ENCODE measurements at regions not wholly inside any gene's neighbourhood (a gene's known extent, or its start where the extent isn't known, plus 50 kb on each side); places are given as distances from the start of the nearest gene placed in this dataset.
"Not testable (repeated sequence)": the region's sequence is repeated elsewhere in the genome, so short reads cannot be mapped to it uniquely, and the experiment has no call there.

DNA sequence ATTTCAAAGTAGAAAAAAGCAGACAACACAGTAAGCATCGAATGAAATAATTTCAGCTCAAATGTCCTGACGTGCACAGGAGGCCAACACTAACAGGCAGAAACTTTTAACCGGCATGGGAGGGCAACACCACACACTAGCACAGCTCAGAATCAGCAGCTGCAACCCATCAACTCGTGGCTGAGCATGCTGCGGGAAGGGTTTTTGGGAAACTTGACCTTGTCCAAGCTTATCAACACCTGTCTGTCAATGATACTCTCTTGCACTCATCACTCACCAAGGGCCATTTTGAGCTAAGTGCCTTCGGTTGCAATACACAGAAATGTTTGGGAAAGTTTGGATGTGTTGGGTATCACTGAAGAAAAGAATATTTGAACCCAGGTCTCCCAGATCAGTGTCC, 483.7 kb downstream of the TSHZ3 start:
- DNase-seq (ENCODE audit: low read depth) = no peak

DNA sequence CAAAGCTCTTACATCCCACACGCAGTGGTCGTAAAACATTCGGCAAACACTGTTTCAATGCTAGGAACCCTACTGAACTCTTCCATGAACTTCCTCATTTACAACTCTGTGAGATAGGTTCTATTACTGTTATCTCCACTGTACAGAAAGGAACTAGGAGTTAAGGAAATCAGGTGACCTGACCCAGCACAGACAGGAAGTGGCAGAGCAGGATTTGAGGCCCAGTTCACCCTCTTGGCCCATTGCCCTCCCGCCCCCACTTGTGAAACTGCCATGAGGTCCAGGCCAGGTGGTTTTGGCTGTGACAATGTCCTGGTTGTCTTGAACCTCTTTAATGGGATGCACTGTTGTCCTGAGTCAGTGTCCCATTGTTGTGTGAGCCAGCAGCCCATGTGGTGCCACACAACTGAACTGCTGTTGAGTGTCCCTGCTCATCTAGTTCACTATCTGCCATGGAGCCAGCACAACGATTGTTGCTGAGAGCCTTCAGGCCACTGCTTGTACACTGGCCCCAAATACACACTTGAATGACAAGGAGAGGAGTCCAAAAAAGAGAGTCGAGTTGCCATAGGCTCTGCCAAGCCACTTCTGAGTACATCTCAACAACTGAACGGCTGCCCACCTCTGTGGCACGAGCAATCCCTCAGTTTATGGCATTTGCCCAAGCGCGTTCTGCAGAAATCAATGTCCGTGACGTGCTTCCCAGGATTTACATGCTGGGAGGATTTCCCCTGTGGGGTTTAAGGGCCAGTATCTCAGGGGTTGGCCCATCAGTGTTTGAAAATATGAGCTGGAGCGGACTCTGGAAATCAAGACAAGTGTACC, 484.6 kb downstream of the TSHZ3 start:
- no peak for DNase-seq (ENCODE audit: low read depth)

DNA sequence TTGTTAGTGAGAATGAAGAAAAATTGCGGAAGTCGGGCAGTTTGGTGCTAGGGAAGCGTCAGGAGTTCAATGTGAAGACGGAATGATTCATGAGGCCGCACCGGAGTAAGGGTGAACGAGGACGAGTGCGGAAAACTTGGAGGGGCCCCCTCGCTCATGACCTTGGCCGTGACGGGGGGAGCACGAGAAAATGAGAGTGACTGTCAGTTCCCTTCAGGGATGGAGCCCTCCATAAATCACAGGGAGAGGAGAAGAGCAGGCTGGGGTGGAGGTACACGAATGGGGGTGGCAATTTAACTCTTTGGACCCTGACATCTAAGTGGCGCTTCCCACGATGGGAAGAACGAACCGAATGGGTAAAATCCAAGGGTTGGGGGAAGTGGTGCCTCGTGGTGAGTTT, 486.4 kb downstream of the TSHZ3 start:
- DNase-seq (ENCODE audit: low read depth) = no peak

- no peak for DNase-seq (ENCODE audit: low read depth)
Measured at GRCh38 chr19:30861919-30862318, 487.3 kb downstream of the TSHZ3 start.

DNA sequence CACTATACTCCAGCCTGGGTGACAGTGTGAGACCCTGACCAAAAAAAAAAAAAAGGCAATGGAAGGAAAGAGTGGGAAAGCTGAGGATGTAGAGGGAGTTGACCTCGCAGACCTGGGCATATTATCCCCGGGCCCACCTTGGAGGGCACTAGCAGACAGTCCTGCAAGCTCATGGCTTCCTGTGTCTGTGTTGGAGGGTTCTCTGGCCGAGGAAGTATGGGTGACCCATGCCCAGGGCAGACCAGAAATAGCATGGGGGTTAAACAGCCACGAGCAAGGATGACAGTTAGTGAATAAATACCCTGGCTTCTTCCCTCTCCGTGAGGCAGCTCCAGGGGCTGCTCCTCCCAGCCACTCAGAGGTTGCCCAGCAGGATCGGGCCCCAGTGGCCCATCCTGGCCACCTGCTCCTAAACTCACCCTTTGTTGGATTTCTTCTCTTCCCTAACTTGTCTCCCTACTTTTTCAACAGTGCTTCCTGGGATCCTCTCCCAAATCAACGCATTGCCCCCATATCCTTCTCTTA, 485.8 kb downstream of the ZNF536 start:
- DNase-seq (ENCODE audit: low read depth) = no peak

- no peak for DNase-seq (ENCODE audit: low read depth)
Measured at GRCh38 chr19:30857388-30857787, 485.2 kb downstream of the ZNF536 start.

- no peak for DNase-seq (ENCODE audit: low read depth)
Measured at GRCh38 chr19:30856786-30857185, 484.6 kb downstream of the ZNF536 start.

DNA sequence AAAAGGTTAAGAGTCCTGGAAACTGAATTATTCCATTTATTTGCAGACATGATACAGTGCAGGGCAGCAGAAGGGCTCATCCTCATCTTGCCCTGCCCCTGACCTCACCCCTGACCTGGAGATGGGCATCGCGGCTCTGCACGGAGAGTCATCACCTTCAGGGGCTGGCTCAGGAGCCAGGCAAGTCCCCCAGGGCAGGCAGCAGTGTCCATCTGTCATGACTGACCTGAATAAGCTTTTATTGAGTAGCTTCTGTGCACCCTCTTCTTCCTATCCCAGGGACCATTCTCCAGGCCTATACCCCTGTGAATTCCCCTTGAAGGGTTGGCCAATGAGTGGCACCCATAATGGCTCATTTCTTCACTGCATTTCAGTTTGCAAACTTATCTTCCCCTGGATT, 484.2 kb downstream of the ZNF536 start:
- no peak for DNase-seq (ENCODE audit: low read depth)

- DNase-seq (ENCODE audit: low read depth) = no peak
Measured at GRCh38 chr19:30855442-30855841, 483.3 kb downstream of the ZNF536 start.

DNA sequence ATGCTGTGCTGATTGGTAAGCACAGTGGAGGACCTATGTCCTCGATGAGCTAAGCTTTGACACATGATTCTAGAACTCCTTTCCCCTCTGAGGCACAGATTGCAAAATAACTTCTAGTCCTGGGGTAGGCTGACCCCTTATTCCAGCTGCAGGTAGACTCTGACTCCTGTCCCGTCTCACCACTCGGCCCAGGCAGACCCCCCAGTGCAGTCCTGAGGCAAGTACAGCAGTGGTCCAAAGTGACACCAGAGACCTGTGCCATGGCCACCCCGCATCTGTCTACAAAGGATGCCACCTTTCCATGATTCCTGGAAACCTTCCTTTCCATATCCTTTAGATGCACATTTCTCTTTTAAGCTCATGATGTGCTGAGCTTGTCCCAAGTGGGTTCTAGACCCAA, 482.5 kb downstream of the ZNF536 start:
- no peak for DNase-seq (ENCODE audit: low read depth)

GRCh38 chr19:30854207-30854606, 482.0 kb downstream of the ZNF536 start:
- no peak for DNase-seq (ENCODE audit: low read depth)

DNA sequence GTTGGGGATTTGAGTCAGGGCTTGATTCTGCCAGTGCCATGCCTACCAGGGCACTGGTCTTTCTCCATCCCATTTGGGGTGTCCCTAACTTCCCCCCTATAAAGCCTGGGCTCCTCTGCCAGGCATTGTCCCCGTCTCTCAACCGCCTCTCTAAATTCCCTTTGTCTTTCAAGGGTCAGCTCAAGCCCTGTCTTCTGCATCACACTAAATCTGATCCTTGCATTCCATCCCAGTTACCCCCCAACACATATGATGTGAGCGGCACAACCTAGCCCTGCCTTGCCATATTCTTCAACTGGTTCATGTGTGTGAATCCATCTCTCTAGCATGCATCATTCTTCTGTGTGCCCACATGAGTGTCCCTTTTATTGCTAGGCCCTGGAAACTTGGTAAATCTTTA, 480.9 kb downstream of the ZNF536 start:
- DNase-seq (ENCODE audit: low read depth) = no peak

- DNase-seq (ENCODE audit: low read depth) = no peak
Measured at GRCh38 chr19:30852168-30852567, 480.0 kb downstream of the ZNF536 start.

DNA sequence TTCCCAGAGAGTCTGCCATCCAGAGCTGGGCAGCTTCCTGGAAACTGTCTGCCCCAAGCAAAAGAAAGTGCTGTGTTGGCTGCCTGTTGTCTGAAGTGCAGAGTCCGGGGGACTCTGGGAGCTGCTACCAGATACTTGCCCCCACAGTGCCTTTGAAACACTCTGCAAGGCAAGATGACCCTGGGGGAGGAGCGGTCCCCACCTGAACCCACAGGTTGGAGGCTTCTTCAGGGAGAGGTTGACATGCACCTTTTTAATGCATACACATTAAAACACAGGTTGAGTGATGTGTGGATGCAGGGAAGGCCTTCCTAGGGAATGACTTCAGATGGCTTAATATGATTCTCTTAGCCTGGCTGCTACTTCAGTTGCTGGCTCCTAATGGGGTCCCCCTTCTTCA, 479.5 kb downstream of the ZNF536 start:
- DNase-seq (ENCODE audit: low read depth) = no peak

- no peak for DNase-seq (ENCODE audit: low read depth)
Measured at GRCh38 chr19:30848636-30849425, 476.6 kb downstream of the ZNF536 start.

- no peak for DNase-seq (ENCODE audit: low read depth)
Measured at GRCh38 chr19:30846102-30846501, 473.9 kb downstream of the ZNF536 start.

GRCh38 chr19:30842926-30843325, 470.7 kb downstream of the ZNF536 start:
- no peak for DNase-seq (ENCODE audit: low read depth)

- no peak for DNase-seq (ENCODE audit: low read depth)
Measured at GRCh38 chr19:30841934-30842333, 469.8 kb downstream of the ZNF536 start.

GRCh38 chr19:30830875-30831274, 458.7 kb downstream of the ZNF536 start:
- DNase-seq (ENCODE audit: low read depth) = no peak

- not testable (repeated sequence) for DNase-seq (ENCODE audit: low read depth)
Measured at GRCh38 chr19:30825505-30825904, 453.3 kb downstream of the ZNF536 start.

GRCh38 chr19:30824809-30825208, 452.6 kb downstream of the ZNF536 start:
- no peak for DNase-seq (ENCODE audit: low read depth)

- no peak for DNase-seq (ENCODE audit: low read depth)
Measured at GRCh38 chr19:30817965-30818567, 445.9 kb downstream of the ZNF536 start.

- DNase-seq (ENCODE audit: low read depth) = no peak
Measured at GRCh38 chr19:30817197-30817596, 445.0 kb downstream of the ZNF536 start.

Data from stimulated activated CD8-positive, alpha-beta memory T cell treated with anti-CD3 and anti-CD28 coated beads, Interleukin-15, amount 100 ng/mL, for 24 hours (primary cell).